ENCODE measurements at regions not wholly inside any gene's neighbourhood (a gene's known extent, or its start where the extent isn't known, plus 50 kb on each side); places are given as distances from the start of the nearest gene placed in this dataset.

GRCh38 chr15:35834866-35835265, 288.9 kb upstream of the DPH6 start:
- Histone ChIP-seq H3K4me3 (no peak overlapping the region), H3K36me3 (no peaks in the 10 kb centered on the region), H3K4me1 (peaks cover 0 to 5% (median 0%) of the 10 kb centered on the region in 4 donors), H3K9me3 (no peaks in the 10 kb centered on the region), H3K27me3 (no peaks in the 10 kb centered on the region), H3K27ac (no peak overlapping the region)
- 81 to 90% (median 87%) methylated on average over 2 of the region's 2 CpGs for WGBS, 5 donors
- TF ChIP-seq POLR2A (IDR thresholded peaks at IDR 0.05) (no peak), EP300 (IDR thresholded peaks at IDR 0.05) (no peak), CTCF (IDR thresholded peaks at IDR 0.05) (no peak), POLR2AphosphoS5 (IDR thresholded peaks at IDR 0.05) (no peak)
- intact Hi-C loops (cut with DNase I; ENCODE audit: low total_unique reads): no loop called here
- no peak for DNase-seq

- no peak for DNase-seq
- intact Hi-C loops (cut with DNase I; ENCODE audit: low total_unique reads): no loop called here
- TF ChIP-seq EP300 (IDR thresholded peaks at IDR 0.05) (no peak), POLR2A (IDR thresholded peaks at IDR 0.05) (no peak), CTCF (IDR thresholded peaks at IDR 0.05) (no peak), POLR2AphosphoS5 (IDR thresholded peaks at IDR 0.05) (no peak)
- Histone ChIP-seq H3K27ac (no peak overlapping the region), H3K4me3 (no peak overlapping the region), H3K36me3 (no peaks in the 10 kb centered on the region), H3K4me1 (peaks cover 0 to 5% (median 0%) of the 10 kb centered on the region in 4 donors), H3K27me3 (no peaks in the 10 kb centered on the region), H3K9me3 (no peaks in the 10 kb centered on the region)
- 85 to 90% (median 86%) methylated on average over 12 of the region's 12 CpGs for WGBS, 5 donors
These were observed 292.6 kb upstream of the DPH6 start for GRCh38 chr15:35838424-35839111.

- WGBS, 5 donors: 87 to 96% (median 90%) methylated on average over 3 of the region's 3 CpGs
- no peak for DNase-seq
- Histone ChIP-seq H3K9me3 (no peaks in the 10 kb centered on the region), H3K27ac (no peak overlapping the region), H3K27me3 (no peaks in the 10 kb centered on the region), H3K36me3 (no peaks in the 10 kb centered on the region), H3K4me3 (no peak overlapping the region), H3K4me1 (no peaks in the 10 kb centered on the region)
- TF ChIP-seq CTCF (IDR thresholded peaks at IDR 0.05) (no peak), POLR2A (IDR thresholded peaks at IDR 0.05) (no peak), POLR2AphosphoS5 (IDR thresholded peaks at IDR 0.05) (no peak), EP300 (IDR thresholded peaks at IDR 0.05) (no peak)
- intact Hi-C loops (cut with DNase I; ENCODE audit: low total_unique reads): no loop called here
These were observed 296.7 kb upstream of the DPH6 start for GRCh38 chr15:35842631-35843030.

- Histone ChIP-seq H3K4me1 (no peaks in the 10 kb centered on the region), H3K27ac (no peak overlapping the region), H3K9me3 (no peaks in the 10 kb centered on the region), H3K36me3 (no peaks in the 10 kb centered on the region), H3K4me3 (no peak overlapping the region), H3K27me3 (no peaks in the 10 kb centered on the region)
- TF ChIP-seq EP300 (IDR thresholded peaks at IDR 0.05) (no peak), POLR2A (IDR thresholded peaks at IDR 0.05) (no peak), POLR2AphosphoS5 (IDR thresholded peaks at IDR 0.05) (no peak), CTCF (IDR thresholded peaks at IDR 0.05) (no peak)
- intact Hi-C loops (cut with DNase I; ENCODE audit: low total_unique reads): no loop called here
- WGBS, 5 donors: 86 to 96% (median 91%) methylated on average over 2 of the region's 2 CpGs
- no peak for DNase-seq
These were observed 297.5 kb upstream of the DPH6 start for GRCh38 chr15:35843498-35843897.
